GM21786 (cell line): ENCODE measurements at regions not wholly inside any gene's neighbourhood (a gene's known extent, or its start where the extent isn't known, plus 50 kb on each side); places are given as distances from the start of the nearest gene placed in this dataset.
A peak's percentile ranks its signal among the peaks of the same experiment; 100 is the strongest.

Source experiments
- ATAC-seq: cut with Tn5 transposase; IDR thresholded peaks from one replicate; pipeline ENCODE4 v1.9.1; 2021; ENCODE audit not compliant: unreplicated experiment

- ATAC-seq, result no peak
Measured at GRCh38 chr4:100970414-100970813, 376.9 kb downstream of the PPP3CA start.

GRCh38 chr4:100969925-100970324 is 377.4 kb downstream of the PPP3CA start:
- no peak for ATAC-seq

- ATAC-seq, result no peak
Measured at GRCh38 chr4:100968046-100968445, 379.3 kb downstream of the PPP3CA start.

GRCh38 chr4:100963627-100964026 is 383.7 kb downstream of the PPP3CA start:
- no peak for ATAC-seq

GRCh38 chr4:100962698-100963097 is 384.6 kb downstream of the PPP3CA start:
- ATAC-seq, result no peak

GRCh38 chr4:100960232-100960631 is 387.1 kb downstream of the PPP3CA start:
- ATAC-seq, result no peak

GRCh38 chr4:100954046-100954445 is 393.3 kb downstream of the PPP3CA start:
- ATAC-seq, result no peak

- no peak for ATAC-seq
Measured at GRCh38 chr4:100953616-100954015, 393.7 kb downstream of the PPP3CA start.

GRCh38 chr4:100952590-100952989 is 394.7 kb downstream of the PPP3CA start:
- ATAC-seq, result no peak

GRCh38 chr4:100949350-100949935 is 397.9 kb downstream of the PPP3CA start:
- ATAC-seq, result no peak

- ATAC-seq, result no peak
Measured at GRCh38 chr4:100948911-100949310, 398.4 kb downstream of the PPP3CA start.

- peak; percentile 52 for ATAC-seq
Measured at GRCh38 chr4:100945789-100946188, 401.5 kb downstream of the PPP3CA start.

GRCh38 chr4:100938698-100939097 is 408.6 kb downstream of the PPP3CA start:
- ATAC-seq, result no peak

- ATAC-seq, result no peak
Measured at GRCh38 chr4:100936661-100937375, 410.5 kb downstream of the PPP3CA start.

- peak; percentile 57 for ATAC-seq
Measured at GRCh38 chr4:100935090-100935489, 412.2 kb downstream of the PPP3CA start.

- no peak for ATAC-seq
Measured at GRCh38 chr4:100933628-100934027, 413.7 kb downstream of the PPP3CA start.

GRCh38 chr4:100929758-100930157 is 411.9 kb upstream of the EMCN start:
- no peak for ATAC-seq

GRCh38 chr4:100929135-100929534 is 411.3 kb upstream of the EMCN start:
- no peak for ATAC-seq

- peak; percentile 64 for ATAC-seq
Measured at GRCh38 chr4:100926039-100926717, 408.4 kb upstream of the EMCN start.

GRCh38 chr4:100913685-100914084 is 395.9 kb upstream of the EMCN start:
- no peak for ATAC-seq

GRCh38 chr4:100908540-100908939 is 390.7 kb upstream of the EMCN start:
- no peak for ATAC-seq
